HG03175 (cell line): ENCODE measurements at regions not wholly inside any gene's neighbourhood (a gene's known extent, or its start where the extent isn't known, plus 50 kb on each side); places are given as distances from the start of the nearest gene placed in this dataset.

Source experiments
- ATAC-seq: cut with Tn5 transposase; IDR thresholded peaks from one replicate; pipeline ENCODE4 v1.9.1; 2021; ENCODE audit warnings: mild to moderate bottlenecking, moderate library complexity; ENCODE audit not compliant: unreplicated experiment

GRCh38 chr11:79600711-79601110, 159.9 kb upstream of the TENM4 start:
- no peak for ATAC-seq

- no peak for ATAC-seq
These were observed 154.0 kb upstream of the TENM4 start for GRCh38 chr11:79594834-79595233.

- ATAC-seq, result no peak
These were observed 152.0 kb upstream of the TENM4 start for GRCh38 chr11:79592824-79593223.

GRCh38 chr11:79592406-79592805, 151.6 kb upstream of the TENM4 start:
- no peak for ATAC-seq

GRCh38 chr11:79582434-79582833, 141.6 kb upstream of the TENM4 start:
- no peak for ATAC-seq

- no peak for ATAC-seq
These were observed 138.2 kb upstream of the TENM4 start for GRCh38 chr11:79579063-79579462.

GRCh38 chr11:79578116-79578515, 137.3 kb upstream of the TENM4 start:
- no peak for ATAC-seq

GRCh38 chr11:79575701-79576100, 134.9 kb upstream of the TENM4 start:
- ATAC-seq, result no peak

- no peak for ATAC-seq
These were observed 129.3 kb upstream of the TENM4 start for GRCh38 chr11:79570104-79570503.

GRCh38 chr11:79564288-79564925, 123.6 kb upstream of the TENM4 start:
- no peak for ATAC-seq

GRCh38 chr11:79561496-79561895, 120.7 kb upstream of the TENM4 start:
- no peak for ATAC-seq

GRCh38 chr11:79550809-79551208, 110.0 kb upstream of the TENM4 start:
- no peak for ATAC-seq

- ATAC-seq, result no peak
These were observed 106.4 kb upstream of the TENM4 start for GRCh38 chr11:79547256-79547655.

GRCh38 chr11:79546351-79546750, 105.5 kb upstream of the TENM4 start:
- no peak for ATAC-seq

- ATAC-seq, result no peak
These were observed 103.5 kb upstream of the TENM4 start for GRCh38 chr11:79544361-79544760.

GRCh38 chr11:79543101-79543500, 102.3 kb upstream of the TENM4 start:
- no peak for ATAC-seq

GRCh38 chr11:79541466-79541865, 100.6 kb upstream of the TENM4 start:
- ATAC-seq, result no peak

- ATAC-seq, result no peak
These were observed 97.9 kb upstream of the TENM4 start for GRCh38 chr11:79538775-79539174.

GRCh38 chr11:79536155-79536917, 95.5 kb upstream of the TENM4 start:
- no peak for ATAC-seq

GRCh38 chr11:79535606-79536005, 94.8 kb upstream of the TENM4 start:
- ATAC-seq, result no peak

- no peak for ATAC-seq
These were observed 84.4 kb upstream of the TENM4 start for GRCh38 chr11:79525257-79525656.

GRCh38 chr11:79522626-79523025, 81.8 kb upstream of the TENM4 start:
- ATAC-seq, result no peak

- ATAC-seq, result no peak
These were observed 79.3 kb upstream of the TENM4 start for GRCh38 chr11:79520086-79520485.
